ENCODE measurements at regions not wholly inside any gene's neighbourhood (a gene's known extent, or its start where the extent isn't known, plus 50 kb on each side); places are given as distances from the start of the nearest gene placed in this dataset.

DNA sequence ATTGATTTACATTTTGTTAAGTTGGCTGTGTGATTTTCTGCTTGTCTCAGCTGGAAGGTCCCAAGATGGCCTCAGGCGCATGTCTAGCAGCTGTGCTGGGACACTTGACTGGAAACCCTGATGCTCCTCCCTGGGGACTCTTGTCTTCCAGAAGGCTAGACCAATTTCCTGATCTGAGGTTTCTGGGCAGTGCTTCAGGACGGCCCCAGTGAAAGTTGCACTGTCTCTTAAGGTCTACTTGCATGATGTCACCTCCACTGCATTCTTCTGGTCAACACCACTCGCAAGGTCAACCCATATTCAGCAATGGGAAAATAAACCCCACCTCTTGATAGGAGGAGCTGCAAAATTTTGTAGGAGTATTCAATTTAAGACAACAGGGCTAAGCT is 116.0 kb downstream of the SALL1 start:
- DNase-seq (ENCODE audit: low read depth), result peak; percentile 8

DNA sequence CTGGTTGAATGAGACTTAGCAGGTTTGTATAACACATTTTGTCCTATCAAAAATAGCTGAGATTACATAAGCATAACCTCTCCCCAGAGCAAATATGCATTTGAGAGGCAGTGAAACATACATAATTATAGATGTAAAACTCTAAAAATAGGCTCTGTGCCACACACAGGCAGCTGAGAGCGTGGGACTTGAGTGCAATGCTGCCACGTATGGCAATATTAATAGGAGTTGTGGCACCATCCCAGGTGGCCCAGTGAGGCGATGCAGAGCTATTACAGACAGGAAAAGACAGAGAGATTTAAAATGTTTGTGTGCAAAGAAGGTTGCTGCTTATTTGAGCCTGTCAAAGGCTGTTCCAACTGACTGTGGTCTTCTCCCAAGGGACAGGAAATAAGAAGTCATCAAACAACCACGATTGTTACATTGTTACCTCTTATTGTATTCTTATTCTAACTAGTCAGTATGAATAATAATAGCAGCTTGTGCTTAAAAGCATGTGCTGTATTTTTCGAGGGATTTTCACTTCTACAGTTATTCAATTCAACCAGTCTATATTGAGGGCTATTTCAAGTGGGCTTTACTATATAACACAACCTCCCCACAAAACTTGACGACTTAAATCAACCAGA is 116.5 kb downstream of the SALL1 start:
- no peak for DNase-seq (ENCODE audit: low read depth)

- no peak for DNase-seq (ENCODE audit: low read depth)
These were observed 119.5 kb downstream of the SALL1 start for GRCh38 chr16:51031598-51031997.

GRCh38 chr16:51030516-51030915 is 120.6 kb downstream of the SALL1 start:
- no peak for DNase-seq (ENCODE audit: low read depth)

- no peak for DNase-seq (ENCODE audit: low read depth)
These were observed 125.3 kb downstream of the SALL1 start for GRCh38 chr16:51025588-51026290.

DNA sequence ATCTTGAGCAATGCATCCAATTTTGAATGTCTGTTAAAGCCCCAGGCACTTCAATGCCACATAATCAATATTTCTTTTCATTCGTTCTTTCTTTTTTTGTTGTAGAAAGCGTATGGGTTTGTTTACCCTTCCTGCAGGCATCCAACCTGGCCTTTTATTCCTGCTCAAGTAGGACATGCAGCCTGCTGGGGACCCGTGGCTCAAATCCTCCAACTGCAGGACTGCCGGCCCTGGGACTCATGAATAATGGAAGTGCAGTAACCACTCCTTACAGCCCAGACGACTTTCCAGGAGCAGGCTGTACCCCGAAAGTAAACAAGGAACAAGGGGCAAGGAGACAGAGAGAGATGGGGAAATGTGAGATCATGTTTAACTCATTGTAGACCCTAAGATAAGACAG is 126.4 kb downstream of the SALL1 start:
- no peak for DNase-seq (ENCODE audit: low read depth)

DNA sequence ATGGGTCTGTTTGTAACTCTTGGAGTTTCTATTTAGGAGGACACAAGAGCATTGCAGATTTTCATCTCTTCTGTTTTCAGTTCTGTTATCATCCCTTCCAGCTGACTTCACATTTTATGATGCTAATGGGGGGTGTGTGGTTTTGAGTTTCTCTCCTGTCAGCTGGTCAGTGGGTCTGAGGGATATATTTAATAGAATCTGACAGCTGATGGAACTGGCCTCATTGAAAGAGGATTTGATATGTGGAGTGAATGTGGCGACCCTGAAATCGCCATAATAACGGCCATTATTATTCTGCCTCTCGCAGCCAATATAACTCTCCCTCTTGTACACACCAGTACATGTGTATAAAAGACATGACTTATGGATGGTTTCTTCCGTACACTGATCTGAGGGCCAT is 128.1 kb downstream of the SALL1 start:
- DNase-seq (ENCODE audit: low read depth), result no peak

- DNase-seq (ENCODE audit: low read depth), result no peak
These were observed 131.5 kb downstream of the SALL1 start for GRCh38 chr16:51019617-51020016.

GRCh38 chr16:51017969-51018368 is 133.1 kb downstream of the SALL1 start:
- DNase-seq (ENCODE audit: low read depth), result no peak

DNA sequence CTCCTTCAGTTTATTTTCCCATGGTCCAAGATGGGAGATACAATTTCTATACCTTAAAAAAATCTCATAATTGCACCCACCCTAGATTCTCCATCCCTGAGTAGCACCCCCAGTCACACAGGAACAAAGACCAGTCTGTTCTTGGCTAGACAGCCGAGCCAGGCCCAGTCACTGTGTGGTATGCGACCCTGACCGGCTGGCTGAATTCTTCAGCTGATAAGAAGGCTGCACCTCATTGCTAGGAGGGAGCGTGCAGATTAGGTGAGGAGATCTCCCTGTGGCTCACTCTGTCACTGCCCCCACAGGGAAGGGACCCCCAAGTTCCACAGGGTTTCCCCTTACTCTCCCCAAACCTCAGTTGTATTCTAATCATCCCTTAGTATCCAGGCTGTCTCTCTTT is 138.7 kb downstream of the SALL1 start:
- no peak for DNase-seq (ENCODE audit: low read depth)

DNA sequence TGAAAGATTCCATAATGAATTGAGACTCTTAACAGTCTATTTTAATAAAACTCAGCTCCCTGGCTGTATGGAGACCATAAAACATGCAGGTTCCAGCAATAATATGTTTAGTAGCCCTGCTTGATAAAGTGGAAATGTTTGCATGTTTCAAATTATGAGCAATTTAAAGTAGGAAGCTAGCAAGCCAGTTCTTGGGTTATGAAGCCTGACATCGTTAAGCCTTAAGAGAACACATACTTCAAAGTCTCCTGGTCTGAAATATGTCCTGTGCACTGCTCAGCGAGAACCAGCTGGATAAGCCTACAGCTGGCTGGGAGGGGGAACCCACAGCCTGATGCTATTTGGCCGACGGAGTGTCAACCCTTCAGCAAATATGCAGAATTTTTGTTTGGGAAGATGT is 140.3 kb downstream of the SALL1 start:
- no peak for DNase-seq (ENCODE audit: low read depth)

DNA sequence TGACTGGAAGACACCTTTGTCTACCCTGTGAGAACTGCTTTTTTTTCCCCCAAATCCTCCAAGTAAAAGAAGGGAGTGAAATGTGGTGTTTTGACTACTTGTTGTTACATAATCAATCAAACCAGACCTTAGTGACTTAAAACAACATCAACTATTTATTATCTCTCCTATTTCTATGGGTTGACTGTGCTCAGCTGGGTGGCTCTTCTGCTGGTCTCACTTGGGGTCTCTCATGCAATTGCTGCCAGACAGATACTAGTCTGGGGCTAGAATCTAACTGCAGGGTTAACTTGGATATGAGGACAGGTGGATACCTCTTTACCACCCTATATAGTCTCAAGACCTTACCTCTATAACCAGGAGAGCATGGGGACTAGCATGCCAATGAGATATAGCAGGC is 141.3 kb downstream of the SALL1 start:
- DNase-seq (ENCODE audit: low read depth), result no peak

DNA sequence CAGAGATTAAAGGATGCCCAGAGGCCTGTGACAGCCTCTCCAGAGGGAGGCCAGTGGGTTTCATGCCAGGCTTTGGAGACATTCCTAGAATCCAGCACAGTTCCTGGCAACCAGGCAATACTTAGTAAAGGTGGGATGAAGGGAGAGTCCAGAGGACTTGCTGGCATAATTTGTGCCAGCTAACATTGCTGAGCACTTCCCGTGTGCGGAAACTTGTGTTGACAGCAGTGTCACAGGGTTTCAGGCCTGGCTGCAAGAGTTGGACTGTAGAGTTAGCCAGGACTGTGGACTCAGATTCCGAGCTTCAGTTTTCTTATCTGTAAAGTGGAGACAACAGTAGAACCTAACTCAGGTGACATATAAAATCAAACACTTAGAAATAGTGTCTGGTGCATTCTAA is 141.7 kb downstream of the SALL1 start:
- no peak for DNase-seq (ENCODE audit: low read depth)

DNA sequence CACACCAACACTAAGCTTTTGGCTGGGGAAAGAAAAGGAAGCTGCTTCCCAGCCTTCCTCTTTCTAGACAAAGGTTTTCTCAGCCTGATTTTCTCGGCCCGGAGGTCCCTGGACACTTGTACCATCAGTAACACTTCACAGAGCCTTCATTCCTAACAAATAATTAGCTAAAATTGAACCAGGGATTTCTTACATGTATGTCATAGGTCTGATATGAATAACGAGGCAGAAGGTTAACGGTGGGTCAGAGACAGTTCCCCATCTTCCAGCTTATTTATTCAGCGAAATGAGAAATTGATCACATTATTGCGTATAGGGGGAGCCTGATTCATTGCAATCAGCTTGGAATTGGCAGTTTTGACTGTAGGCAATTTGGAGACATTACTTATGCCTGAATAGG is 142.5 kb downstream of the SALL1 start:
- no peak for DNase-seq (ENCODE audit: low read depth)

GRCh38 chr16:51008037-51008436 is 143.0 kb downstream of the SALL1 start:
- DNase-seq (ENCODE audit: low read depth), result no peak

DNA sequence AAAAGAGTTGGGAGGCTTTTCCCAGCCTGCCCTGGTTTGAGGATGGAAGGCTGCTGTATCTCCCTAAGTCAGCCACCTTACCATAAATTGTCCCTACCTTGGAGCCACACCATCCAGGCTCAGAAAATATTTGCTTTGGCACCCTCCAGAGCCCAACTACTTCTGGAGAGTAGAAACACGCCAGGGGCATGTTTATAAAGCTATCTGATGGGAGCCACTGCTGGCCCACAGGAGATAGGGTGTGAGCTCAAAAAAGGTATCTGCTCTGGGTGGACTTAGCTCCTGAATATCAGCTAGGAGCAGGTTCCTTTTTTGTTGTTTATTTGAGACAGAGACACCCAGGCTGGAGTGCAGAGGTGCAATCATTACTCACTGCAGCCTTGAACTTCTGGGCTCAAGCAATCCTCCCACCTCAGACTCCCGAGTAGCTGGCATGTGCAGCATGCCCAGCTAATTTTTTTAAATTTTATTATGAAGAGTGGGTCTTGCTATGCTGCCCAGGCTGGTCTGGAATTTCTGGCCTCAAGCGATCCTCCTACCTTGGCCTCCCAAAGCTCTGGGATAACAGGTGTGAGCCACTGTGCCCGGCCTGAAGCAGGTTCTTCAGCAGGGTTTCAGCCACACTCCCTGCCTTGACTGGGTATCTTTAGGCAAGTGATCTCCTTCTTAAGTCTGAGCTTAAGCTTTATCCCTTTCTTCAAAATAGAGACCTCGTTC is 147.1 kb downstream of the SALL1 start:
- no peak for DNase-seq (ENCODE audit: low read depth)

- DNase-seq (ENCODE audit: low read depth), result no peak
These were observed 148.1 kb downstream of the SALL1 start for GRCh38 chr16:51002881-51003490.

DNA sequence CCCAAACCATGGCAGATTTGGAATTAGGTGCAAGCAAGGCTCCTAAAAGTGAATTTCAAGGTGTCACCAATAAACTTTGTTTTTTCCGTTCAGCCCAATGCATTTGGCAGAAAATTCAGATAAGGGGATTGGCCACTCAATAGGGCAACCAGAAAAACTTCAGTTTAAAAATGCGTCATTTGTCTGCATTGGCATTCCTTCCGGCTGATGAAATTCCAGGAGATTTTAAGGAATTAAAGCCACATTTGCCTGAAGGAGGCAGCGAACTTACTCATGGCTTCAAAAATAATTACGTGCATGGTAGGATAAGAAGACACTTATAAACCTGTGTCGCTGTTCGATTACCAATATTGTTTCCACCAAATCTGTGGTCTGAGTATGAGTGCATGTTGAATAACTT is 151.9 kb downstream of the SALL1 start:
- DNase-seq (ENCODE audit: low read depth), result no peak

DNA sequence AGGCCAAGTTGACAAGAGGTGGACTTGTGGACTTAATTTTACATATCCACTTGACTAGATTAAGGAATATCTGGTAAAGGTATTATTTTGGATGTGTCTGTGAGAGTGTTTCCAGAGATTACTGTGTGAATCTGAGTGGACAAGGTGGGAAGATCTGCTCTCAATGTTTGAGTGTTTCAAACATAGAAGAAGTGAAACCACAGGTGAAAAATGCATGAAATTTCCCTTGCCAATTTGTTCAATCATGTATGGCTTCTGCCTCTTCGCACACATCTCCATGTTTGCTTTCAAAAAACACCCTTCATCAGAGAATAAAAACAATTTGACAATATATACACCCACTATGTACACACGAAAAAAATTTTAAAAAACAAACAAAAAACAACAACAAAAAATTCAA is 152.7 kb downstream of the SALL1 start:
- DNase-seq (ENCODE audit: low read depth), result no peak

- no peak for DNase-seq (ENCODE audit: low read depth)
These were observed 153.4 kb downstream of the SALL1 start for GRCh38 chr16:50997679-50998078.

DNA sequence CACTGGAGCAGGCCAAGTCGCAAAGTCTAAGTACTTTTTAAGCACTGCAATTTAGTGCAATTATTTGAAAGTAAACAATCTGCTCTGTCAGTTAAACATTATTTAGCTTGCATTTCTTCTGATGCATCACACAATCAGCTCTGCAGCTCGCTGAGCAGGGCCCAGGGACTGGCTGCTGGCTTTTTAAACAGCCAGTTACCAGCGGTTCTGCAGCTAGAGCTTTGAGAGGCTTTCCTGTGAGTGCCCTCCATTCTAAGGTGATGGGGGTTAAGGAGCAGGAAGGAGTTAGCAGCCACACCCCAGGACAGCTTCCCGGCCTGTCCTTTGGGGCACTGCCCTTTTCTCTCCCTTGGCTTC is 154.3 kb downstream of the SALL1 start:
- DNase-seq (ENCODE audit: low read depth), result no peak

DNA sequence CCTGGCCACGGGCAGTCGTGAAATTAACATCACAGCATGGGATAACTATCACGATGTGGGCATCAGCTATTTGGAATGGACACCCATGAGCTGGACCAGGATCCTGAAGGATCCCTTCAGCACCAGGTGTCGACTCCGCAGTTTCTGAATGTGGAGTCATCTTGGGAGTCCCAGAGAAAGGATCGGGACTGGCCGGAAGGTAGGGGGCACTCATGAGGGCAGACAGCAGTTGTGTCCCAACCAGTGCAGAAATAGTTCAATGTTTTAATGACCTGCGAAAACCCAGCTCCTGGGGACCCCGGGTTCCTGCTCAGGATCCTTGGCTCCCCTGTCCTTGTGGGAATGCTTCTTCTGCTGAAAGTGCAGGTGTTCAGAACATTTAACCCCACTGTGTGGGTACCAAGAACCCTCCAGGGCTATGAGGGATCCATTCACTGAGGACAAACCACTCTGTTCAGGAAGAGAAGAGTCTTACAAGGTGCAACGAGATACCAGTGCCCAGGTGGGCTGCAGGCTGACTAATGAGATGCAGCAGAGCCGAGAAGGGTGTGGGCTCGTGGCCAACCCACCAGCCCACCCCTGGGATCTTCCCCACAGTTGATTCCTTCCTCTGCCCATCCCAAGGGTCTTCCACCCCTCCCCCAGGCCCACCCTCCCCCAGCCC is 154.8 kb downstream of the SALL1 start:
- DNase-seq (ENCODE audit: low read depth), result no peak

DNA sequence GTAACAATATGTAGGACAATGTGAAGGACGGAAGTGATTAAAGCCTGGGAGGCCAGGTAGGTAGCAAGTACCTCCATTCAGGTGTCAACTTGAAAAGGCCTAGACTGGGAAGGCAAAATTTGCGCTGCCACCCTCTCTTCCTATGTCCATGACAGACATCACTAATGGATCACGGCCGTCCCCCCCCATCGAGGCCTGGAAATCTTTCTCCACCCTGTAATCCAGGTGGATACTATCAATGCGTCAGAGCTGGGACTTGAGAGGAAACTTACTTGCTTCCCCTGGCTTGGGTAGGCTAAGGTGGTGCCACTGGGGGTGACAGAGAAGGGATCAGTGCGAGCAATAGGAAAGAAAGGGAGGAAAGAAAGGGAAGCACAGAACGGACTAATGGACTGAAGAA is 156.1 kb downstream of the SALL1 start:
- no peak for DNase-seq (ENCODE audit: low read depth)
